B cell (primary cell): ENCODE measurements at regions not wholly inside any gene's neighbourhood (a gene's known extent, or its start where the extent isn't known, plus 50 kb on each side); places are given as distances from the start of the nearest gene placed in this dataset.

Experiments used
- ATAC-seq: fragments of 200-7000 bp; cut with Tn5 transposase; one replicate; pipeline ENCODE4 v1.10.0; 2021; ENCODE audit warnings: low read depth, mild to moderate bottlenecking, moderate number of reproducible peaks, moderate library complexity
- CTCF ChIA-PET: fragments of 350-600 bp; sonication (Branson Sonifier 250); formaldehyde crosslinking; loops from one replicate; lab custom pipeline; 2021; ENCODE audit warnings: antibody characterized with exemption, inconsistent platforms; lab: Charles Lee
- POLR2A ChIA-PET: fragments of 350-600 bp; sonication (Branson Sonifier 250); formaldehyde crosslinking; loops from one replicate; lab custom pipeline; 2021; ENCODE audit warnings: antibody characterized with exemption; lab: Charles Lee
- DNase-seq: peaks from one replicate; pipeline ENCODE4 v3.0.0; 2013
- H2AFZ ChIP-seq: 2 replicates; pipeline ENCODE4 v1.6.1; 2012; ENCODE audit warnings: mild to moderate bottlenecking, low read depth, low read length; ENCODE audit not compliant: insufficient read depth, poor library complexity, severe bottlenecking
- H3K27ac ChIP-seq, 2 donors: 1 replicate in 1 of 2; 2 replicates in 1 of 2; pipeline ENCODE4 v1.5.1; 2012 to 2013; ENCODE audit warnings: low read length in 2 of 2, mild to moderate bottlenecking in 2 of 2, moderate library complexity in 1 of 2
- H3K27me3 ChIP-seq, 4 experiments: fragments of 200-600 bp in 1 of 4; sonication (generic) in 1 of 4; replicated peaks in 1 of 4; 1 replicate in 2 of 4; 2 replicates in 2 of 4; pipeline versions ENCODE4 v1.6.1 to v1.7.0; 2013 to 2016; ENCODE audit warnings: low read length in 3 of 4, mild to moderate bottlenecking in 2 of 4, mixed read lengths in 1 of 4, moderate library complexity in 1 of 4; ENCODE audit not compliant: insufficient read depth in 4 of 4, control insufficient read depth in 3 of 4; ENCODE audit errors: control extremely low read depth in 1 of 4
- H3K36me3 ChIP-seq, 2 experiments: replicated peaks in 1 of 2; 1 replicate in 1 of 2; 2 replicates in 1 of 2; pipeline versions ENCODE4 v1.6.1 to v1.7.1; 2013; ENCODE audit warnings: low read length in 1 of 2; ENCODE audit not compliant: insufficient read depth in 2 of 2, control insufficient read depth in 1 of 2; ENCODE audit errors: control extremely low read depth in 1 of 2, extremely low read depth in 1 of 2
- H3K4me1 ChIP-seq, 2 donors: fragments of 200-600 bp in 1 of 2; sonication (generic) in 1 of 2; 1 replicate in 1 of 2; 2 replicates in 1 of 2; pipeline versions ENCODE4 v1.5.1 to v1.6.1; 2013 to 2017; ENCODE audit warnings: low read length in 2 of 2; ENCODE audit not compliant: control insufficient read depth in 2 of 2, insufficient read depth in 2 of 2
- H3K4me2 ChIP-seq: replicated peaks from 2 replicates; pipeline ENCODE3; 2012; ENCODE audit warnings: mild to moderate bottlenecking, low read depth, low read length; ENCODE audit not compliant: poor library complexity, severe bottlenecking
- H3K4me3 ChIP-seq, 5 experiments: fragments of 200-600 bp in 1 of 5; sonication (generic) in 1 of 5; 1 replicate in 3 of 5; 2 replicates in 2 of 5; pipeline versions ENCODE4 v1.5.1 to v1.7.0; 2011 to 2016; ENCODE audit warnings: low read length in 4 of 5, mild to moderate bottlenecking in 4 of 5, low read depth in 2 of 5, control low read depth in 1 of 5, moderate library complexity in 1 of 5; ENCODE audit not compliant: insufficient read depth in 1 of 5; ENCODE audit errors: control extremely low read depth in 1 of 5, extremely low read depth in 1 of 5
- H3K79me2 ChIP-seq: fragments of 200-600 bp; sonication (generic); one replicate; pipeline ENCODE4 v1.6.0; 2016; ENCODE audit warnings: low read length; ENCODE audit not compliant: control insufficient read depth, insufficient read depth
- H3K9ac ChIP-seq: fragments of 200-600 bp; sonication (generic); 2 replicates; pipeline ENCODE4 v1.6.1; 2017; ENCODE audit warnings: mild to moderate bottlenecking, low read length, moderate library complexity
- H3K9me3 ChIP-seq, 3 donors: one replicate each; pipeline versions ENCODE4 v1.6.1 to v1.7.1; 2013; ENCODE audit warnings: low read length in 2 of 3; ENCODE audit not compliant: control insufficient read depth in 2 of 3, insufficient read depth in 1 of 3; ENCODE audit errors: control extremely low read depth in 1 of 3
- H4K20me1 ChIP-seq: 2 replicates; pipeline ENCODE4 v1.6.0; 2012; ENCODE audit warnings: mild to moderate bottlenecking, low read length; ENCODE audit not compliant: insufficient read depth, control insufficient read depth, poor library complexity, severe bottlenecking
- H3K27ac Mint-ChIP-seq: one replicate; pipeline ENCODE4 v1.8.0; 2021; ENCODE audit warnings: mixed read lengths
- H3K27me3 Mint-ChIP-seq: one replicate; pipeline ENCODE4 v1.8.0; 2021; ENCODE audit warnings: mixed read lengths
- H3K4me1 Mint-ChIP-seq: one replicate; pipeline ENCODE4 v1.8.0; 2021; ENCODE audit warnings: mixed read lengths
- H3K4me3 Mint-ChIP-seq: one replicate; pipeline ENCODE4 v1.8.0; 2021; ENCODE audit warnings: mixed read lengths
- H3K9me3 Mint-ChIP-seq: one replicate; pipeline ENCODE4 v1.8.0; 2022; ENCODE audit warnings: mixed read lengths; ENCODE audit not compliant: insufficient read depth
- EZH2 ChIP-seq: IDR thresholded peaks from 2 replicates; pipeline ENCODE4 v1.6.1; 2012; ENCODE audit warnings: borderline replicate concordance, low read depth, mild to moderate bottlenecking, moderate library complexity, low read length; ENCODE audit not compliant: insufficient read depth, poor library complexity, severe bottlenecking
- WGBS: methylation state at CpG from one replicate; pipeline ENCODE4 v1.1.5; 2013; ENCODE audit warnings: missing lambda C conversion rate; ENCODE audit not compliant: insufficient coverage; 5-methylcytosine and 5-hydroxymethylcytosine counted together
- intact Hi-C: fragments of 100-400 bp; cut with micrococcal nuclease; formaldehyde crosslinking; loops from one replicate; pipeline ENCODE4 v1.10.0; 2022
- TF ChIP-seq, protein P1 (sequence below): fragments of 200-600 bp; IDR thresholded peaks from one replicate; pipeline ENCODE4 v1.8.0; 2022; ENCODE audit warnings: antibody characterized with exemption, mild to moderate bottlenecking

DNA sequence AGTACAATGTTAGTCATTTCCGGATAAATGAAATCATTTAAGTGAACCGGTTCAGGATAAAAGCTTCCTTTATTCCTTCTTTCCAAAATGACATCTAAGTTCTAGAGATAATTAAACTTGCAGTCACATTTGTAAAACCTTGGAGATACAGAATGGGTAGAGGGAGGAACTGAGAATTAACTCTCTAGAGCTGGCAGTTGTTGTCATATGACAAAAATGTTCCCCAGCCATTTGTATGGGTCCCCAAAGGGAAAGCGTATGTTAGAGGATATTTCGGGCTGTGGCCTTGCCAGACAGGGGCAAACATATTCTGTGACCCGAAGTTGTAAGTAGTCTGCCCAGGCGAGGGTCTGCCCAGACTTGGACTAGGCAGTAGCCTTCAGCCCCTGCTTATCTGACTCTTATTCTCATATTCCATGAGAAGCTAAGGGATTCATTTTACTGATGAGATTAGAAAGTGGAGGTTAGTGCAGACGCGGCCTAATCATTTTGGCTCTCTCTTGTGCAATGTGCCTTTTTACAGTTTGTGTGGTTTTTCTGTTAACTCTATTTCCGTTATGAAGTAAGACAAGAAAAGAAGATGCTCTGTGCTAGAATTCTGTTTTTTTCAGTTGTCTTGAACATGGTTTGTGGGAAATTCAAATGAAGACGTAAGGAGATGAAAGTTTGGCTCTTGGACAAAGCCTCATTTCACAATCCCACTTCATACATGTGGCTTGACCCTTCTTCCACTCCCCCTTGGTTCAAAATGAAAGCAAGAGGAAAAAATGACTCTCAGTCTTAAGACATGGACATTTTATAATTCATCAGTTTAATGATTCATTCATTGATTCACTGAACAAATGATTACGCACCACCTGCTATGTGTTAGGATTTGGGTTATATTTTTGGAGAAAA lies 2394.2 kb upstream of the AGA start:
- no peaks in the 10 kb centered on the region for H3K9me3 ChIP-seq
- Mint-ChIP-seq H3K4me1 (no peaks in the 10 kb centered on the region), H3K9me3 (peaks cover 5% of the 10 kb centered on the region), H3K27me3 (no peaks in the 10 kb centered on the region), H3K4me3 (no peak overlapping the region), H3K27ac (no peak overlapping the region)
- H3K27me3 ChIP-seq = no peaks in the 10 kb centered on the region
- H3K4me1 ChIP-seq = no peaks in the 10 kb centered on the region
- CTCF ChIA-PET = no interaction called here
- ATAC-seq = no peak
- TF ChIP-seq EZH2 = no peak
- TF ChIP-seq, protein P1, sequence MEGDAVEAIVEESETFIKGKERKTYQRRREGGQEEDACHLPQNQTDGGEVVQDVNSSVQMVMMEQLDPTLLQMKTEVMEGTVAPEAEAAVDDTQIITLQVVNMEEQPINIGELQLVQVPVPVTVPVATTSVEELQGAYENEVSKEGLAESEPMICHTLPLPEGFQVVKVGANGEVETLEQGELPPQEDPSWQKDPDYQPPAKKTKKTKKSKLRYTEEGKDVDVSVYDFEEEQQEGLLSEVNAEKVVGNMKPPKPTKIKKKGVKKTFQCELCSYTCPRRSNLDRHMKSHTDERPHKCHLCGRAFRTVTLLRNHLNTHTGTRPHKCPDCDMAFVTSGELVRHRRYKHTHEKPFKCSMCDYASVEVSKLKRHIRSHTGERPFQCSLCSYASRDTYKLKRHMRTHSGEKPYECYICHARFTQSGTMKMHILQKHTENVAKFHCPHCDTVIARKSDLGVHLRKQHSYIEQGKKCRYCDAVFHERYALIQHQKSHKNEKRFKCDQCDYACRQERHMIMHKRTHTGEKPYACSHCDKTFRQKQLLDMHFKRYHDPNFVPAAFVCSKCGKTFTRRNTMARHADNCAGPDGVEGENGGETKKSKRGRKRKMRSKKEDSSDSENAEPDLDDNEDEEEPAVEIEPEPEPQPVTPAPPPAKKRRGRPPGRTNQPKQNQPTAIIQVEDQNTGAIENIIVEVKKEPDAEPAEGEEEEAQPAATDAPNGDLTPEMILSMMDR = no peak
- H3K4me3 ChIP-seq = no peak overlapping the region
- H4K20me1 ChIP-seq = no peaks in the 10 kb centered on the region
- no peak for DNase-seq
- H3K27ac ChIP-seq = no peak overlapping the region
- no peak overlapping the region for H2AFZ ChIP-seq
- WGBS = 88% methylated on average over 5 of the region's 11 CpGs
- intact Hi-C loops = no loop called here
- no peaks in the 10 kb centered on the region for H3K36me3 ChIP-seq
- H3K4me2 ChIP-seq = no peak overlapping the region
- POLR2A ChIA-PET = no interaction called here
- H3K79me2 ChIP-seq = no peaks in the 10 kb centered on the region
- H3K9ac ChIP-seq = no peak overlapping the region

GRCh38 chr4:179843370-179843769 lies 2399.8 kb upstream of the TENM3 start:
- H3K4me1 ChIP-seq = no peaks in the 10 kb centered on the region
- H3K27me3 Mint-ChIP-seq = no peaks in the 10 kb centered on the region
- no peak overlapping the region for H3K9ac ChIP-seq
- H3K4me1 Mint-ChIP-seq = no peaks in the 10 kb centered on the region
- ATAC-seq = no peak
- H2AFZ ChIP-seq = no peak overlapping the region
- no peaks in the 10 kb centered on the region for H3K27me3 ChIP-seq
- TF ChIP-seq EZH2 = no peak
- TF ChIP-seq, protein P1 = no peak
- H4K20me1 ChIP-seq = no peaks in the 10 kb centered on the region
- WGBS = 28% methylated on average over 3 of the region's 3 CpGs
- POLR2A ChIA-PET = no interaction called here
- no peaks in the 10 kb centered on the region for H3K36me3 ChIP-seq
- DNase-seq = no peak
- no peaks in the 10 kb centered on the region for H3K9me3 ChIP-seq
- no peaks in the 10 kb centered on the region for H3K9me3 Mint-ChIP-seq
- H3K27ac Mint-ChIP-seq = no peak overlapping the region
- no peak overlapping the region for H3K4me2 ChIP-seq
- no peak overlapping the region for H3K4me3 Mint-ChIP-seq
- no peak overlapping the region for H3K27ac ChIP-seq
- H3K4me3 ChIP-seq = no peak overlapping the region
- CTCF ChIA-PET = no interaction called here
- no peaks in the 10 kb centered on the region for H3K79me2 ChIP-seq
- intact Hi-C loops = no loop called here
